Daoy (cell line): ENCODE measurements at regions not wholly inside any gene's neighbourhood (a gene's known extent, or its start where the extent isn't known, plus 50 kb on each side); places are given as distances from the start of the nearest gene placed in this dataset.

Experiments used
- DNase-seq: peaks from one replicate; pipeline ENCODE4 v3.0.0-alpha.2; 2015; ENCODE audit warnings: low read depth

DNA sequence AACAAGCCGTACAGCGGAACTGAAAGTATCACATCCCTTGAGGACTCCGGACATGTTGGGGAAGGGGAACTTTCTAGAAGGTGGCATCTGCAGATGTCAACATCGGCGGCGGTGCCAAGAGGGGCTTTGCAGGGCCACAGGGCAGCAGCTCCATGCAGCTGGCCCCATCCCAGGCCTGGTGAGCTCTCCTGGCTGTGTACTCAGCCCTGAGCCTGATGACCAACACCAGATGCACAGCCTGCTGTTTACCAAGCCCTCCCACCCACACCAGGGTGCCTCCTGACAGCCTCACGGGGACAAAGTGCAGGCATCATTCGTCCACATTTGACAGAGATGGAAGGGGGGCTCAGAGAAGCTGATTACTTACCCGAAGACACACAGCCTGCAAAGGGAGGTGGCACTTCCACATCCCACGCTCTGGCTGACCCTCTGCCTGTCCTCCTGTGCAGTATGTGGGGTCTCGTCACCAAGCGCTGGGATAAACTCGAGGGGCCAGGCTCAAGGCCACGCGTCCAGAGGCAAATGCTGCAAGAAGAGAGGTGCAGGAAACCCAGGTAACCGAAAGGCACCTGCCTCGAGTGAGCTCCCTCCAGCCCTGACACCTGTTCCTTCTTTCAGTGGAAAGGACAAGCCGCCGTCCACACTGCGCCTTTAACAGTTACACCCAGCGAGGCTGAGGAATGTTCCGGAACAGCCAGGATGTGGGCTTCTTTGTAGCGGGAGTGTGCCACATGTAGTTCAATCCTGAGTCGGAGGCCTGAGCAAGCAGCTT, 69.0 kb upstream of the ASAP2 start:
- no peak for DNase-seq

DNA sequence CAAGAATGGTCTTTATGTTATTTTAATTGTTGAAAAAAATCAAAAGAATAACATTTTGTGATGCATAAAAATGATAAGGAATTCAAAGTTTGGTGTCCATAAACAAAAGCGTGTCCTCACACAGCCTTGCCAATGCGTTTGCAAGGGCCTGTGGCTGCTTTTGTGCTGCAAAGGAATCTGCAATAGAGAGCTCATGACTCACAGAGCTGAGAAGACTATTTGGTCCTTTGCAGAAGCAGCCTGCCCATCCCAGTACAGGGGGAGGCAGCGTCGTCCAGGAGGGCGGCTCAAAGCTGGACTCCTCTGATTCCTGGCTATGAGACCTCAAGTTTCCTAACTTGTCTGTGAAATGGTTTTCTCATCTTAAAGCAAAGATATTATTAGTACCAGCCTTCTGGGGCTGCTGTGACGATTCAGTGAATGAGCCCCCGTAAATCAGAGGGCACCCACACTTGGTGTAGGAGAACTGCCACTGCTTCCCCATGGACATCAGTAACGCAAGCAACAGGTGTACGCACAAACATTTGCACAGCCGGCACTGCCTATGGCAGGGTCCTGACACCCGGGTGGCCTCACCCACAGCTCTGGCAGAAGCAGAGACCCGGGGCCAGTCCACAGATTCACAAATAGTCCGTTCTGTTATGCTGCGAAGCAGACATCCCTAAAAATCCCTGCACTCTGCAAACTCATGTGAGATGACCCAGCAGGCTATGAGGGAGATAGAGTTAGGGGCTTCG, 70.6 kb upstream of the ASAP2 start:
- DNase-seq = no peak

DNA sequence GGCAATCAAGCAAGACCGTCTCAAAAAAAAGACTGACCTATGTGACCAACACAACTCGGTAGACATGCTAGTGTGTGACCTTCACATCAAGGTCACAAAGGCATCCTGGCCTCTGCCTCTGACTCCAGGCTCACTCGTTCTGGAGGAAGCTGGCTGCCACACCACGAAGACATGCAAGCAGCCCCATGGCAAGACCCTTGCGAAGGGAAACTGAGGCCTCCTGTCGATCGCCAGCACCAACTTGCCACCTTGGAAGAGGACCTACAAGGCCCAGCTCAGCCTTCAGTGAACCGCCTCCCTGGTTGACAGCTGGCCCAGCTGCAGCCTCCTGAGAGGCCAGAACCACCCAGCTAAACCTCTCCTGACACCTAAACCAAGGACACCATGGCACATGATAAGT, 79.3 kb upstream of the ASAP2 start:
- no peak for DNase-seq

DNA sequence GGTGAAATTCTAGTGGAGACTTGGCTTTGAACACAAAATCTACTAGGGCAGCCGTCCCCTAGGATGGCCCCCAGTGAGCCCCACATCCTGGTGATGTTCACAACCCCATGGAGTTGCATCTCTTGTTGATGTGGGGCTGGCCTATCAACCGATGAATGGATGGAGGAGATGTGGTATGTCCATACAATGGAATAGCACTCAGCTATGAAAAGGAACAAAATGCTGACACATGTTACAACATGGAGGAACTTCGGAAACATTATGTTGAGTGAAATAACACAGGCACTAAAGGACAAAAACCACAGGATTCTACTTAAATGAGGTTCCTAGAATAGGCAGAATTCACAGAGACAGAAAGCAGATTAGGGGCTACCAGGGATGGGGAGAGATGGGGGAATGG, 80.1 kb upstream of the ASAP2 start:
- DNase-seq = no peak

DNA sequence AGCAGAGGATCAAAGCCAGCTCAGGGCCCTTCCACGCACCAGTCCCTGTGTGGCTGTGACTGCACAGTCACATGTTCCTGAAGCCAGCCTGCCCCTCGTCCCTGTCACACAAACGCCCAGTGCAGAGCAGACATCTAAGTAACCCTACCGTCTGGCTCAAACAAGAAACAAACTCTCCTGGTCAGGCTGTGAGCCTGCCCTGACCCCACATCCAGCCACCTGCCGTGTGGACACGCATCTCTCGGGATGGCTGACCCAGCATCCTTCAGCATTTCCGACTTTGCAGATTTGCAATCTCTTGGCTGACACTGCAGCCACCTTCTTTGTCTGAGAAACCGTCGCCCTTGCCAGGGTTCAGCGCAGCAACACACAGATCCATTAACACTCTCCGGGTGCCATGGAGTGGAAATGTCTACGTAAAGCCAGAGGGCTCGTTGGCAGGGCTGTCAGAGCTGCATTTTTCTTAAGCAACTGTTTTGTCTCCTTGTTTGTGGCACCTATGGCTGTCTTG, 82.3 kb upstream of the ASAP2 start:
- no peak for DNase-seq

DNA sequence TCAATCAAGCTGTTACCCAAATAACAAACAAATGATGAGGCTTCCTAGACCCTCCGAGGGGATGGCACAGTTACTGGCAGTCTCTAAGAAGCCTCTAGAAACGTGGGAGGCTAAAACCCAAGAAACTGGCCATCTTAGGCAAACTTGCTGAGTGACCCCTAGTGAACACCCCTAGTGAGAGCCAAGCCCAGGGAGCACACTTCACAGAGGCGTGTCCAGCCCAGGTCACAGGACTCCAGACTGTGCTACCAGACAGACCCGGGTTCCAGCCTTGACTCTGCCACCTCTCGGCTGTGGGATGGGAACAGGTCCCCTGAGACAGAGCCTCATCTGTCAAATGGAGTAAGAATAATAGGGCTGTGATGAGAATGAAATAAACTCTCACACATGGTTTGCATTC, 83.5 kb upstream of the ASAP2 start:
- DNase-seq = no peak

DNA sequence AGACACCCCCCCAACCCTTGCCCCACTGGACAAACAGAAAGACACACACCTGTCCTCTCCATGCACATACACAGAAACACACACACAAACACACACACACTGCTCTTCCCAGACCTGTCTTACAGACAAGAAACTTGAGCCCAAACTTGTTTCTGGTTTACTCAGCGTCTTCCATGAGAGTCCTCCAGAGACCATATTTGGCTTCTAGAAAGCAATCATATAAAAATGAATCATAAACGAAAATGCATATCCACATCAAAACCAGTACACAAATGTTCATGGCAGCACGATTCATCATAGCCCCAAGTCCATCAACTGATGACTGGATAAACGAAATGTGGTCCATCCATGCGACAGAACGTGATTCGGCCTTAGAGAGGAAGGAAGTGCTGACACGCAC, 84.2 kb upstream of the ASAP2 start:
- DNase-seq = no peak

DNA sequence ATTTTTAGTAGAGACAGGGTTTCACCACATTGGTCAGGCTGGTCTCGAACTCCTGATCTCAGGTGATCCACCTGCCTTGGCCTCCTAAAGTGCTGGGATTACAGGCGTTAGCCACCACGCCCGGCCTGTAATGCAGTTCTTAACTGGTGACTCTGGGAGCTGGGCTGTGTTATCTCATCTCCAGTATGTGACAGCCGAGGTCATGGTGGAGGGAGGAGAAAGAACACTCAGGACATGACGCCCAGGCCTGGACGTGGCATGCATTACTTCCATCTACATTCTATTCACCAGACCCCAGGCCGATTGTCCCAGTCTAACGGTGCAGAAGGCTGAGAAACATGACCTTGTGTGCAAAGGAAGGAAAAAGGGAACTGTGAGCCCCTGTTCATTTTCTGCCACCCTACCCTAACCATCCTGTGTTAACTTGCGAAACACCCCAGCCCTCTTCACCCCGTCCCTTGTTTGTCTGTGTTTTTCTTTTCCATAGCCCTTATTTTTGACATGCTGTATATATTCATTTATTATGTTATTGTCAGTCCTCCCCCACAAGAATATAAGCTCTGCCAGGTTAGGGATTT, 88.1 kb upstream of the ASAP2 start:
- DNase-seq = no peak

DNA sequence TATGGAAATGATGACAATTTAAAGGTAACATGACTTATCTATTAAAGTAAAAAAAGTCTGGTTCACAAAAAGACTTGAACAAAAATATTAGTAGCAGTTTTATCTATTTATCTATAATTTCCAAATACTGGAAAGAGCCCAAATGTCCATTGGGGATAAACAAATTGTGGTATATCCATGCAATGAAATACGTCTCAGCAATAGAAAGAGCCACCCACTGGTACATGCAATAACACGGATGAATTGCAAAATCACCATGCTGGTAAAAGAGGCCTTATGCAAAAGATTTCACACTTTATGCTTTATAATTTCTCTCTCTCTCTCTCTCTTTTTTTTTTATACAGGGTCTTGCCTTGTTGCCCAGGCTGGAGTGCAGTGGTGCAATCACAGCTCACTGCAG, 91.4 kb upstream of the ASAP2 start:
- no peak for DNase-seq

DNA sequence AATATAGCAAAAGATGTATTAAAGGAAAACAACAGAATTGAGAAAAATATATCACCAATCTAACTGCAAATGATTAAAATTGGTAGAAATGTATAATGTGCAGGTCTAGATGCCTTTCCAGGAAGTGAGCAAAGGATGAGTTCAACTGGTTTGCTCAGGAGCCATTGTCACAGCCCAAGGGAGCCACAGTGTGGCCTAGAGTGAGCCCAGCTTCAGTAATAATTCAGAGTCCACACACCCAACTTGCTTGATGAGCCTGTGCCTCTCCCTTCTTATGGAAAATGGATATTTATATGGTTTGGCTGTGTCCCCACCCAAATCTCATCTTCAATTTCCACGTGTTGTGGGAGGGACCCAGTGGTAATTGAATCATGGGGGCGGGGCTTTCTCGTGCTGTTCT, 92.2 kb upstream of the ASAP2 start:
- DNase-seq = no peak

DNA sequence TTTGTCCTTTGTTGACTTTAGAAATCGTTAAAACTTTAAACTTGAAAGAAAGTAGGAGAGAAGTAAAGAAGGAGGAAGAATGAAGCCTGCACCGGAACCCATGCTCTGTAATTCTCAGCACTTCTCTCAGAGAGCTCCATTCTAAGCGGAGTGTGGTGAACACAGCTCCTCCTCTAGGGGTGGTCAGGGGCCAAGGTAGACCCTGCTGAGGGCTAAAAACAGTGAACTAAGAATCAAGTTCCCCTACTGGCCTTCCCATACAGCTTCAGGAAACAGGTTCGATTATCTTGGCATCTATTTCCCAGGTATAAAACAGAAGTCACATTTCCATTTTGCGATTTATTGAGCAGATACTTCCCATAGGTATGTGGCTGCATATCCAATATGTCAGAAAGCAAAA, 92.7 kb upstream of the ASAP2 start:
- DNase-seq = no peak

DNA sequence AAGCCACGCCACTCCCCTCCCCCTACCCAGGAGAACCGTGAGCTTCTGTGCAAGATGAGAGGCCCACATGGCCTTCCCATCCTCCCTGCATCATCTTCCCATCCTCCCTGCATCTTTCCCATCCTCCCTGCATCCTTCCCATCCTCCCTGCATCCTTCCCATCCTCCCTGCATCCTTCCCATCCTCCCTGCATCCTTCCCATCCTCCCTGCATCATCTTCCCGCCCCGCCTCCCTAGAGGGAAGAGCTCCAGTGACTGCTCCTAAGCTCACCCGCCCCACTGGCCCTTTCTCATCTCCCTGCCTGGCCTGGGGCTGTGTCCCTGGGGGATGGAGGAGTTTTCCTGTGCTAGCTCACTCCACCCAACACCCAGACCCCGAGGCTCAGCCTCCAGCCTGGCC, 93.3 kb upstream of the ASAP2 start:
- DNase-seq = no peak

DNA sequence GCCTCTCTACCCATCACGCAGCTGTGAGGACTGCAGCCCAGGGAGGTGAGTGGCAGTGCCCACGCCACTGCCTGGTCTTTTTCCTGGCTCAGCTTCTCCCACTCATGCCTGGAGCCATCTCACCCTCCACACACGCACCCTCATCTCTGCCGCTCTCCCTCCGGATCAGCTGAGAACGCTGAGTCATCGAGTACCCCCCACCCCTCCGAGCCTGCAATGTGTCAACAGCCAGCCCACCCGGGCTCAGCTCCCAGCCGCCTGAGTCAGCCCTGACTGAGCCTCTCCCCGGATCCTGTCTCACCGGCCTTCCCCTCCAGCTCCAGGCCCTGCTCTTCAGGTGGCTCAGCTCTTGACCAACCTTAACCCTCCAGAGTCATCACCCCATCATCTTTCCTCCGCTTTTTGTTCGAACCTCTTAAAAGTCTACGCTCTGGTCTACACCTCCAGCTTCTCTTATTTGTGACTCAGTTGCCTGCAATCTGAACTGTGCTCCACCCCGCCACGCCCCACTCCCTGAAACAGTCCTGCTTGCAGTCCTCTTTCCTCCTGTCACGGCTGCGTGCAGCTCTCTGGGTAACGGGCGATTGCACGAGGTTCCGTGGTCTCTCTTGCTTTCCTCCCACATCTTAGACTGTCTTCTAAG, 94.4 kb upstream of the ASAP2 start:
- peak; percentile 95 for DNase-seq

DNA sequence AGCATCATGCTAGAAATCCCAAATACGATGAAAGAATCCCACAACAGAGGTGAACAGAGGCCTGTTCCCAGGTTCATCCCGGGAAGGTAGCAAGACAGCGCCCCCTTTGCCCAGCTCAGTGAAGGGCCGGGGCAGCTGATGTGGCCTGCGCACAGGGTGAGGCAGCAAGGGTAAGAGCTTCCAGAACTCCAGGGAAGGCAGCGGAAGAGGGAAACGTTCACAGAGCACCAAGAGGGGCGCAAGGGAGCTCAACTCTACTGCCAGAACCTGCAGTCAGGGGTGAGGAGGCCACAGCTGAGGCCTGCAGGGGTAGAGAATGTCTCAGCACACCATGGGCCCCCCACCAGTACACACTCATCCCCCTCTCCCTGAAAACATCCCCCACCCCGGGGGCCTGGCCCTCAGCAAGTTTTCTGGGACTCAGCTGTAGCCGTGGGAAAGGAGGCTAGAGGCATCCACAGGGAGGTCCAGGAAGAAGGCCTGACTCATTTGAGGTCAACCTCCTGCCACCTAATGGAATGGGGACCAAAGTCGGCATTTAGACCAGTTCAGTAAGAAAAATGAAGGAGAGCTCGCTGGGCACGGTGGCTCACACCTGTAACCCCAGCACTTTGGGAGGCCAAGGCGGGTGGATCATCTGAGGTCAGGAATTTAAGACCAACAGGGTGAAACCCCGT, 95.6 kb upstream of the ASAP2 start:
- peak; percentile 67 for DNase-seq

DNA sequence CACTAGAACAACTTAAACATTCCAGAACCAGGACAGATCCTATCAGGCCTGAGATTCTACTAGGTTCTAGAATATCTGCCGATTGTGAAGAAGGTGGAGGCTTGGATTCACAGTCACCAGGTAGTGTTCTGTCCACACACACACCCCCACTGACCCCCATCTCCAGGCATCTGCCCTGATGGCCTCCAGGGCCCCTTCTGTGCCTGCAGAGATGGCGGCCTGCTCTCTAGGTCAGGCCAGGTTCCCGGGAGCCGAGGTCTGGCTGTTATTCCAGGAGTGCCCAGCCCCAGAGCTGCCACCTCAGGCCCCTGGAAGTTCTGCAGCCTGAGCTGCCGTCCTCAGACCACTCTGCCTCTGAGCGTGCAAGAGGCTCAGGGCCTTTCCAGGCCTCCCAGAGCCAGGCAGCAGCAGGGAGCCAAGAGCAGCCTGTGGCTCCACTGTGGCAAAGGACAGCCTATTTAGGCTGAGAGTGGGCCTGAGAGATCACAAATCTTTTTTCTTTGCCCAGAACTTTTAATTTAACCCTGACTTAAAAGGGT, 96.2 kb upstream of the ASAP2 start:
- DNase-seq = no peak

DNA sequence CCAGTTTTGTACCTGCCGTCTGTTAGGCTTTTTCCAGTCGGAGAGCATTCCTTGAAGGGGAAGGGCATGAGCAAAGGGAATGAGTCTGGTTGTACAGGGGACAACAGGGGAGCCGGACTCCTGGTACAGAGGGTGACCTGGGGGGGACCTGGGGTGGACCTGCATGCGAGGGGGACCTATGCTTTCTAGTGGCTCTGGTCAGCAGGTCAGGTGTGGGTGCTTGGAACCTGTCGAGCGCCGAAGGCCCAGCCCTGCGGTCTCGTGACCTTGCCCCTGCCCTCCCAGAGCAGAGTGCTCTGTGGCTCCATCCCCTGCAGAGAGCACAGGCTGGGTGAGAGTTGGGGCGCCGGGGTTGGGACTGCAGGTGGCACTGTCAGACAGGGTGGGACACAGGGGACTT, 96.7 kb upstream of the ASAP2 start:
- DNase-seq = no peak

DNA sequence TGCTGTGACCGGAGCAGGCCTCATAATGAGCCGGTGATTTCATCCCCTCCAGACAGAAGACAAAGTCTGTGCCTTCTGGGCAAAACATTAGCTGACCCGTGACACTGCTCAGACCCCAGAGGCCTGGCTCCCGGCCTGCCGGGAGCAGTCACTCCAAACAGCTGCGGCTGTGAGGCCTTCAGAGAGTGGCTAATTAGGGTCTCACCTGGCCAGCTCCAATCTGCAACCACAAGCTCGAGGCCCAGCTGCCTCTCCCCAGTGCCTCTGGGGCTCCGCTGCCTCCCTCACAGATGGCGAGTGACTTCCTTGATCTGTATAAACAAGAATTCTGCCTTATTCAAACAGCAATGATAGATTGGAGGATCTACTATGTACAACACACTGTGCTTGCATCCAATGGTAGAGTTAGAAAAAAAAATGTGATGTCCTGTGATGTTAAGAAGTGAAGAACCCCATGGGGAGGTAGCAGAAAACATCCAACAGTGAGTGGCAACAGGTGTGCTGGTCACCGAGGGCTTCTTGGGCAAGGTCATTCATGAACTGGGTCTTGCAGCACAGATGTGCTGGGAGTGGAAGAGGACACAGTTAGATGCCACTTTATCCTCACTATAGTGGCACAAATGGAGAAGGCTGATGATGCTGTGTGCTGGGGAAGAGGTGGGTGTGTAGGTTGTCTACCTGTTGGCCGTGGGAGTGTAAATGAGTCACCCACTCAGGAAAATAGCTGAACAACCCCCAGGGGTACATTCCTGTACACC, 98.2 kb upstream of the ASAP2 start:
- no peak for DNase-seq

DNA sequence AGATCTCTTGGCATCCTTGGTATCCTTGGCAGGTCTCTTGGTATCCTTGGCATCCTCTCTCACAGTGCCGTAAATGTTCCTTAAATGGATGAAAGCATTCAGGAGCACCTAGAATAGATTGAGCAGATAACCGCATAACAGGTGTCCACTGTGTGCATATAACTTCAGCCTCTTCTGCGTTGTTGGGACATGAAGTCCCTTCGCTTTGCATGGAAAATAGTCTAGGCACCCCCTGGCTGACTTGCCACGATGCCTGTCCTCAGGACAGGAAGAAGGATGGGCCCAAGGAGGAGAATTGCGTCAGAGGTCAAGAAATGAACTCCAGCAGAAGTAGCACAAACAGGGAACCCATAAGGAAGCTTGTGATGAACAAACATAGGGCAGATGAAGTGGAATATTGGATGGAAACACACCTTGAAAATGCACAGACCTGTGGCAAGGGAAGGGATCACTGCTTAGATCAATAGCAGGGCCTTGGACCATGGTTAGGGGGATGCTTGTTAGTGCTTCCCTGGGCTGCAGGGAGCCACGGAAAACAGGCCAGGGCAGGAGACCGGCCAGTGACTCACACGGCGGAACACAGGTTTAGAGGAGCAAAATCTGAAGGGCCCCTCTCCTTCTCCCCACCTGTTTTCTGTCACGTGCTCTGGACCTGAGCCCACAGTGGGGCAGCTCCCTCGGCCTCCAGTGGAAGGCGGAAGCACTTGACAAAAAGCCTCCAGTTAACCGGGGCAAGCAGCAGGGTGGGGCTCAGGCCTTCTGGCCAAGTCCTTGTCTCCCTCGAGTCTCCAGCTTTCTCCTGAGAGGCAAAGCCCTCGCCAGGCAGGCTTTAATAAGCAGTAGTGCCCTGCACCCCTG, 99.2 kb upstream of the ASAP2 start:
- DNase-seq = no peak

DNA sequence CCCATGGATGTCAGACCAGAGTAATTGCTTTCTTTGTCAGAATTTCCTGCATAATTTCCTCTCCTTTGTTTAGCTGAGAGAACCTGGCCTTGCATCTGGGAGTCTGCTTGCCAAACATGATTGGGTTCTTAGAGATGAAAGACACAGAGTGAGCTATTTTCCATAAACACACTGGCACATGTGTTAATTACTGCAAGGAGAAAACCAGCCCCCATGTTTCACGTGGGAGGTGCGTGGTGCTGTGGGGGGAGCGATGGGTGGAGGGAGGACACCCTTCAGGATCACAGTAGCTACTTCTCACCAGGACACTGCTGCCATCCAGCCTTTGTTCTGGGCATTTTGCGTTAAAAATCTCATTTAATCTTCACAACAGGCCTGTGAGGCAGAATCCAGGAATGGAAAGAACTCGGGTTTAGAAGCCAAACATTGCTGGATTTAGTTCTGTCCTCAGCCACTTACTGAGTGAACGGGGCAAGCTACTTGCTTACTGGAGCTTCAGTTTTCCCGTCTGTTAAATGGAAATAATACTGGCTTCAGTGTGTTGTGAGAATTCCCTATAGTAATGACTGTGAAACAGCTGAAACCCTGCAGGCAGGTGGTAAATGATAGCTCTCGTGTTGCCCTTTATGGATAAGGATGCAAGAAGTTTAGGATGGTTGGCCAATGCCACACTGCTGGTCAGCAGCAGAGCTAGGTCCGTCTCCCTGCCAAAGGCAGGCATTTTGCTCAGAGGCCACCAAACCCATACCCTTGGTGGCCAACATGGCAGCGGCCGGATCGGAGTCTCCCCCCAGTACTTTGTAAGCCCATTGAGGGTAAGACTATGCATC, 100.1 kb upstream of the ASAP2 start:
- DNase-seq = no peak
